ENCODE measurements at regions not wholly inside any gene's neighbourhood (a gene's known extent, or its start where the extent isn't known, plus 50 kb on each side); places are given as distances from the start of the nearest gene placed in this dataset.
A peak's percentile ranks its signal among the peaks of the same experiment; 100 is the strongest.

DNA sequence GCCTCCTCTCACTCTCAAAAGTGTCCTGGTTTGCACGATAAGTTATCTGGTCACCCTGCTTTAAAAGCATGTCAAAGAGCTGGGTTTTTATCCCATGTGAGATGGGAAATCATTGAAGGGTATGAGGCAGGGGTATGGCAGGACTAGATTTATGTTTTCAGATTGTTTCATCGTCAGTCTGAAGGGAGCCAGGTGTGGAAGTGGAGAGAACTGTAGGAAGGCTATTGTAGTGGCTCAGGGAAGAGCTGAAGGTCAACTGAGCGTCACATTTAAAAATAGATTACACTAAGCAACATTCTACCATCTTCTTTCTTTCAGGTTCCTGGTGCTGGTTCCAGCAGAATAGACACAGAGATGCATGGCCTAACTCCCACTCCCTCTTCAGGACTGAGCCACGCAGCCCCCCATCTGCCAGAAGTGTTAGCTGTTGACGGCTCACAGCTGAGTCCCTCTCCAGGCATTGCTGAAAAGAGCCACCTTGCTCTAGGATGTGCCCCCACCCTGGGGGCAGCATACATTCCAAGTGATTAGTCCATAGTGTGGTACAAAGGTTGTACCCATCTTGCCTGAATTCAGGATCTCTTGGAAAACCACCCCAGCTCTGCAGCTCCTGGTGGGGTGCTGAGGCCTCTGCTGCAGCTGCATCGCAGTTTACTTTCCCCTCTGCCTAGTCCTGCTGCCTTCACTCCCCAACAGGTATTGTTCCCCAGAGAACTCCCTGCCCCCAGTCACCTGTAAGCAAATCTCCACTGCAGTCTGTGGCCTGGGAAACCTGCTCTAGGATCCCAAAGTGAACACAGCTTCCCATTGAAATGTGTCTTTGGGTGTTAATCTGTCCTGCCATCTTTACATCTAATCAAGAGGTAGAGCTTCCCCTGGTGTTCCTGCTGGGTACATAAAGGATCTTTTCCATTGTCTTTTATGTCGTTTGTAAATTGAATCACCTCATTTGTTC lies 79.5 kb upstream of the KLF7 start:
- Histone ChIP-seq H3K36me3 (ENCODE audit: control insufficient read depth, insufficient read depth, low read length) (no peaks in the 10 kb centered on the region), H3K4me1 (ENCODE audit: control insufficient read depth, insufficient read depth, low read length) (no peaks in the 10 kb centered on the region), H3K4me3 (ENCODE audit: low read depth, low read length) (no peak overlapping the region), H3K9me3 (ENCODE audit: control insufficient read depth, insufficient read depth, low read length) (no peaks in the 10 kb centered on the region), H3K27ac (ENCODE audit: low read depth, low read length) (no peak overlapping the region), H3K27me3 (ENCODE audit: control insufficient read depth, insufficient read depth, low read length) (no peaks in the 10 kb centered on the region)
- WGBS (ENCODE audit: insufficient coverage) = 75% methylated on average over 5 of the region's 7 CpGs
- DNase-seq (ENCODE audit: low read depth in 4 of 6, low spot score in 6 of 6) = no peak

DNA sequence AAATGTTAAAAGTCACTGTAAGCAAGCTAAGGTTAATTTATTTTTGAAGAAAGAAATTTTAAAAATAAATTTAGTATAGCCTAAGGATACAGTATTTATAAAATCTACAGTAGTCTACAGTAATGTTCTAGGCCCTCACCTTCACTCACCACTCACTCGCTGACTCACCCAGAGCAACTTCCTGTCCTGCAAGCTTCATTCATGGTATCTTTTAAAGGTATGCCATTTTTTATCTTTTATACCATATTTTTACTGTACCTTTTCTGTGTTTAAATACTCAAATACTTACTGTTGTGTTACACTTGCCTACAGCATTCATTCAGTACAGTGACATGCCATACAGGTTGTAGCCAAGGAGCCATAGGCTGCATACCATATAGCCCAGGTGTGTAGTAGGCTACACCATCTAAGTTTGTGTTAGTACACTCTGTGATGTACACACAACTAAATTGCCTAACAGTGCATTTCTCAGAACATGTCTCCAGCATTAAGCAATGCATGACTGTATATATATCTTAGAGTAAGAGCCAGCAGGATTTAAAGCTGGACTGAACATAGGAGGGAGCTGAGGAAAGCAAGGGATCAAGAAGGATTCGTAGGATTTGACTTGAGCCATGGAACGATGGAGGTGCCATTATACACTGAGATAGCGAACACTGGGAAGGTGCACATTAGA lies 83.1 kb upstream of the KLF7 start:
- H3K27me3 ChIP-seq (ENCODE audit: control insufficient read depth, insufficient read depth, low read length) = no peaks in the 10 kb centered on the region
- H3K4me1 ChIP-seq (ENCODE audit: control insufficient read depth, insufficient read depth, low read length) = no peaks in the 10 kb centered on the region
- H3K9me3 ChIP-seq (ENCODE audit: control insufficient read depth, insufficient read depth, low read length) = no peaks in the 10 kb centered on the region
- WGBS (ENCODE audit: insufficient coverage) = 94% methylated on average over 2 of the region's 4 CpGs
- H3K4me3 ChIP-seq (ENCODE audit: low read depth, low read length) = no peak overlapping the region
- no peak overlapping the region for H3K27ac ChIP-seq (ENCODE audit: low read depth, low read length)
- no peak for DNase-seq (ENCODE audit: low read depth in 4 of 6, low spot score in 6 of 6)
- H3K36me3 ChIP-seq (ENCODE audit: control insufficient read depth, insufficient read depth, low read length) = no peaks in the 10 kb centered on the region

DNA sequence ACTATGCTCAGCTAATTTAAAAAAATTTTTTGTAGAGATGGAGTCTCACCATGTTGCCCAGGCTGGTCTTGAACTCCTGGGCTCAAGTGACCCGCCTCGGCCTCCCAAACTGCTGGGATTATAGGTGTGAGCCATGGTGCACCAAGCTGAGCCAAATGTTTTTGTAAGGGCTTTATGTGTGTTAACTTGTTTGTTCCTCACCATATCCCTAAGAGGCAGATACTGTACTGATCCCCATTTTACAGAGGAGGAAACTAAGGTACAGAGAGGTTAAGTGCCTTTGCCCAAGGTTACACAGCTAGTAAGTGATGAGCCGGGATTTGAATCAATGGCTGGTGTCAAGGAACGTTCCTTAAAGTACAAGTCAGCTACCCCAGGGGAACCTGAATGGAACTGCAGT lies 85.3 kb upstream of the KLF7 start:
- H3K27ac ChIP-seq (ENCODE audit: low read depth, low read length) = no peak overlapping the region
- WGBS (ENCODE audit: insufficient coverage) = 100% methylated on average over 3 of the region's 4 CpGs
- H3K9me3 ChIP-seq (ENCODE audit: control insufficient read depth, insufficient read depth, low read length) = no peaks in the 10 kb centered on the region
- H3K4me1 ChIP-seq (ENCODE audit: control insufficient read depth, insufficient read depth, low read length) = peaks cover 9% of the 10 kb centered on the region
- no peaks in the 10 kb centered on the region for H3K27me3 ChIP-seq (ENCODE audit: control insufficient read depth, insufficient read depth, low read length)
- no peak overlapping the region for H3K4me3 ChIP-seq (ENCODE audit: low read depth, low read length)
- H3K36me3 ChIP-seq (ENCODE audit: control insufficient read depth, insufficient read depth, low read length) = no peaks in the 10 kb centered on the region
- no peak for DNase-seq (ENCODE audit: low read depth in 4 of 6, low spot score in 6 of 6)

DNA sequence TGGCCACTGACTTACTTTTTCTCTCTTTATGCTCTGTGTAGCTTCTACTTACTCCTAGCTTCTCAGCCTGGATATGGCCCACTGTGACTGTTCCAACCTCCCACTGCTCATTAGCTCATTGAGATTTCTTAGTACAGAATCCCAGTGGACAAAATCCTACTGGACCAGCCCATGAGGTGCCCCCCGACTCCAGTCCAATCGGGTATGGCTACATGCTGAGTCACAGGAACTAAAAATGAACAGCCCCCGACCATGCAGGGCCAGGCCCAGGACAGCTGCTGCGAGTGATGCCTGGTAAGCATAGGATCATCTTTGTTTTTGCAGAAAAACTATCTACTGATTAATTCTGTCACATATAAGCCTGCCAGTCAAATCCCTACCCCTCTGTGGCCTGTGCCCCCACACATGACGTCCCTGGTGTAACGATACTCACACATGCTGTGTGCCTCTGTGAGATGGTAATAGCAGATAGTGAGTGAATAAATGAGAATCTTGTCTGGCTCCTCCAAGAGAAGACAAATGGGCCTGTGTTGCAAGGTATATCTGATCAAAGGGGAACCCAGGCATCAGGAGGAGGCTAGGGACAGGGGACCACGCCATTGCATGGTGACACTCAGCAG lies 85.9 kb upstream of the KLF7 start:
- no peaks in the 10 kb centered on the region for H3K27me3 ChIP-seq (ENCODE audit: control insufficient read depth, insufficient read depth, low read length)
- H3K4me3 ChIP-seq (ENCODE audit: low read depth, low read length) = no peak overlapping the region
- no peaks in the 10 kb centered on the region for H3K36me3 ChIP-seq (ENCODE audit: control insufficient read depth, insufficient read depth, low read length)
- WGBS (ENCODE audit: insufficient coverage) = 70% methylated on average over 4 of the region's 7 CpGs
- H3K4me1 ChIP-seq (ENCODE audit: control insufficient read depth, insufficient read depth, low read length) = peaks cover 11% of the 10 kb centered on the region
- H3K27ac ChIP-seq (ENCODE audit: low read depth, low read length) = no peak overlapping the region
- peak in 1 of 6 donors; percentile 13 for DNase-seq (ENCODE audit: low read depth in 4 of 6, low spot score in 6 of 6)
- H3K9me3 ChIP-seq (ENCODE audit: control insufficient read depth, insufficient read depth, low read length) = no peaks in the 10 kb centered on the region

DNA sequence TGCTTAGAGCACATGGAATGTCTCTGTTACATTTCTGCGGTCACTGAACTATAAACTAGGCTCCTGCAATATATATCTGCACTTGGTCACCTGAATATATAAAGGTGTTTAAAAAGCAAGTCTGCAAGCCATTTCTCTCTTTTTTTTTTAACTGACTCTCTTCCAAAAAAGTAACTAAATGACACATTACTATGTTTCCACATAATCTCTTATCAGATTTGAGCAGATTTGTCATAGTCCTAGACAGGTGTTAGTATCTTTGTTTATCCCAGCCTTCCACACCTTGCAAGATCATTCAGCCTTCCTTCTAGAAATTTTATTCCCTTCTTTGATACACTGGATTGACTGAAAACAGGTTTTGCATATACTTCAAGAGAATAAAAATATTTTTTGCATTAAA lies 86.7 kb upstream of the KLF7 start:
- H3K9me3 ChIP-seq (ENCODE audit: control insufficient read depth, insufficient read depth, low read length) = no peaks in the 10 kb centered on the region
- H3K4me3 ChIP-seq (ENCODE audit: low read depth, low read length) = no peak overlapping the region
- no peaks in the 10 kb centered on the region for H3K27me3 ChIP-seq (ENCODE audit: control insufficient read depth, insufficient read depth, low read length)
- peaks cover 15% of the 10 kb centered on the region for H3K4me1 ChIP-seq (ENCODE audit: control insufficient read depth, insufficient read depth, low read length)
- no peak overlapping the region for H3K27ac ChIP-seq (ENCODE audit: low read depth, low read length)
- H3K36me3 ChIP-seq (ENCODE audit: control insufficient read depth, insufficient read depth, low read length) = no peaks in the 10 kb centered on the region
- WGBS (ENCODE audit: insufficient coverage) = no CpG with 5 or more reads among the region's 1 CpG
- no peak for DNase-seq (ENCODE audit: low read depth in 4 of 6, low spot score in 6 of 6)

DNA sequence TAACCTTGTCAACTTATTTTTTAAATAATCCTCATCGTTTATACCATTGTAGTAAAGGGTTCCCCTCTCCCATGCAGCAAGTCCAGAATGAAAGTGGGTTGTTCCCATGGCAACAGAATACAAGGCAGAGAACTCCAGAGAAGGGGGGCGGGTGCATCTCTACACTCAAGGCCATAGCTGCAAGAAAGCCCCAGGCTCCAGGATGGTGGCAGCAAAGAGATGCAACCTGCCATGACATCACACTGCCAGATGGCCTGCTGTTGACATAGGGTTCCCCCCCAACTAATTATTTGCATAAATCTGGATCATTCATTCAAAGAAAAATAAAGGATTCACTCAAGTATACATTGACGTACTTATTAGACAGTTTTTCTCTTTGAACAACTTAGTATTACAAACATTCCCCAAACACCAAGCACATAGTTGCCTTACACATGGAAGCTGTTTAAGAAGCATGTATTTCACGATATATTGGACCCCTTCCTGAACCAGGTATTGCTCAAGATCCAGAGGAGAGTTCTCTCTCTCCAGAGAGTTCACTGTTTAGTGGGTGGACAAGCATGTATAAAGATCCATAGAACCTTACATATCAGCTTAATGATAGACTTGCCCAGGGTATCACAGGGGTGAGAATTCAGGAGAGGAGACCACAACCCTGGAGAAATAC lies 87.4 kb upstream of the KLF7 start:
- no peaks in the 10 kb centered on the region for H3K27me3 ChIP-seq (ENCODE audit: control insufficient read depth, insufficient read depth, low read length)
- peak in 4 of 6 donors; percentile 60 to 94 (median 80) for DNase-seq (ENCODE audit: low read depth in 4 of 6, low spot score in 6 of 6)
- 25% methylated on average over 1 of the region's 4 CpGs for WGBS (ENCODE audit: insufficient coverage)
- no peak overlapping the region for H3K27ac ChIP-seq (ENCODE audit: low read depth, low read length)
- H3K4me3 ChIP-seq (ENCODE audit: low read depth, low read length) = no peak overlapping the region
- H3K4me1 ChIP-seq (ENCODE audit: control insufficient read depth, insufficient read depth, low read length) = peaks cover 22% of the 10 kb centered on the region
- no peaks in the 10 kb centered on the region for H3K9me3 ChIP-seq (ENCODE audit: control insufficient read depth, insufficient read depth, low read length)
- no peaks in the 10 kb centered on the region for H3K36me3 ChIP-seq (ENCODE audit: control insufficient read depth, insufficient read depth, low read length)

DNA sequence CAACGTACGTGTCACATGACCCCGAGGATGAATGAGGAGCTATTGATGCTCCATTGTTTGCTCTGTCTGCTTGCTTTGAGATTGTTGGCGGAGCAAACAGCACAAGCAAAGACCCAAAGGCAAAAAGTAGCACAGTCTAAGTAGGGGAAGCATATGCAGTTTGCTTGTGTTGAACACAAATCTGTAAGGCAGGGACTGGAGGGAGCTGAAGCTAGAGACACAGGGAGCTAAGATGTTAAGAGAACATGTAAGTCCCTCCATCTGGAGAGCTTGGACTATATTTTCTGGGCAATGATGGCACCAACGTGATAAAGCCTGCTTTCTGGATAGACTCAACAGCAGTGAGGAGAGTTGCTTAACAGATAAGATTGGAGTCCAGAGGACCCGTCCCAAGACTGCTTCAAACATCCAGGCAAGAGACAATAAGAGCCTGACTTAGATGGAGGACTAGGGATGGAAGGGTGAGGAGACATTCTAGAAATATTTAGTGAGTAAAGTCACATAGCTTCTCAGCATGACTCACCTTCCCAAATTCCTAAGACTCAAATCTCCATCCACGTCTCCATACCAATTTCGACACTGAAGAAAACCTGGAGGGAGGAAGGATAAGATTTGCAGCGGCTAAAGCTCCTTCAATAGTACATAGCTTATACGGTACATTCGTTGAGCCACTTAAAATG lies 88.1 kb upstream of the KLF7 start:
- WGBS (ENCODE audit: insufficient coverage) = 56% methylated on average over 6 of the region's 11 CpGs
- H3K27ac ChIP-seq (ENCODE audit: low read depth, low read length) = no peak overlapping the region
- no peaks in the 10 kb centered on the region for H3K9me3 ChIP-seq (ENCODE audit: control insufficient read depth, insufficient read depth, low read length)
- no peak overlapping the region for H3K4me3 ChIP-seq (ENCODE audit: low read depth, low read length)
- DNase-seq (ENCODE audit: low read depth in 4 of 6, low spot score in 6 of 6) = peak in 2 of 6 donors; percentile 11 to 46
- no peaks in the 10 kb centered on the region for H3K27me3 ChIP-seq (ENCODE audit: control insufficient read depth, insufficient read depth, low read length)
- no peaks in the 10 kb centered on the region for H3K36me3 ChIP-seq (ENCODE audit: control insufficient read depth, insufficient read depth, low read length)
- H3K4me1 ChIP-seq (ENCODE audit: control insufficient read depth, insufficient read depth, low read length) = peaks cover 27% of the 10 kb centered on the region

DNA sequence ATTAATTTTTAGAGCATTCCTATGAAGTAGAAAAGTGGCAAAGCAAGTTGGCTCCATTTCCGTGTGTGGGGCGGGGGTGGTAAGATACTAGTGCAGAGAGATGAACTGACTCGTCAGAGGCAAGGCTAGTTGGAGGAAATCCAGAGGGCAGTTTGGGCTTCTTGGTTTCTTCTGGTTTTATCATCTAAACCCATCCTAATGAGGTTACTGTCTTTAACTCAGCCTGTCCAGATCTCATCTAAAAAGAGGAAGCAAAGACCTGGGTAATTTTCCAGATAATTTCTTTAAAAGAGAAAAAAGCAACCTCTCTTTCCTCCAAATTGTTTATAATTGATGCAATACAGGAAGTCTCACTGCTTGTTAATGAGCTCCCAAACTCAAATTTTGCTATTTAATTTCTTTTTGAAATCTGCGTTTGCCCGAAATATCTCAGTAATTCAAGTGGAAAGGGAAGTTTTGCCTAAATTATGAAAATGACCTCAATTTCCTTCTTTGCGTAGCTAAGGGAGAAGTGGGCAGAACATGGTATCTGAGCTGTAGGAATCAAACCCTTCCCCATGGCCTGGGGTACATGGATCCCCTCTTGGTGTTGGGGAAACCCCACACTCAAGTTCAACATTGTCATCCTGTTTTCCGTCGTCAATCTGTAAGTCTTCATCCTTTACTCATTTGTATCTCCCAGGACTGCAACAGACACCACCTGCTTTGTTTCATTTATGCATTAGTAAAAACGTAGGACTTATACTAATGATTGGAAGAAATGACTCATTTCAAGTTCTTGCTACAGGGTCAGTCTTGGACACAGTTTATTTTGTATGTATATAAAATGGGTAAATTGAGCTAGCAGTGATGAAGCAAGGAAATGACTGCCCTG lies 89.1 kb upstream of the KLF7 start:
- Histone ChIP-seq H3K4me1 (ENCODE audit: control insufficient read depth, insufficient read depth, low read length) (peaks cover 28% of the 10 kb centered on the region), H3K36me3 (ENCODE audit: control insufficient read depth, insufficient read depth, low read length) (no peaks in the 10 kb centered on the region), H3K27me3 (ENCODE audit: control insufficient read depth, insufficient read depth, low read length) (no peaks in the 10 kb centered on the region), H3K9me3 (ENCODE audit: control insufficient read depth, insufficient read depth, low read length) (no peaks in the 10 kb centered on the region), H3K4me3 (ENCODE audit: low read depth, low read length) (no peak overlapping the region), H3K27ac (ENCODE audit: low read depth, low read length) (no peak overlapping the region)
- DNase-seq (ENCODE audit: low read depth in 4 of 6, low spot score in 6 of 6) = peak in 1 of 6 donors; percentile 27
- 100% methylated on average over 1 of the region's 9 CpGs for WGBS (ENCODE audit: insufficient coverage)

Measured in spinal cord (tissue), 9 donors.